UCSD-AML1 (cell line): ENCODE measurements at regions not wholly inside any gene's neighbourhood (a gene's known extent, or its start where the extent isn't known, plus 50 kb on each side); places are given as distances from the start of the nearest gene placed in this dataset.

ENCODE experiments used
- DNase-seq: peaks from one replicate; lab custom pipeline; 2025; ENCODE audit not compliant: unreplicated experiment; lab: John Stamatoyannopoulos, UW

GRCh38 chr9:134227451-134228411 is 63.4 kb upstream of the RNU6ATAC start:
- no peak for DNase-seq

- no peak for DNase-seq
These were observed 64.3 kb upstream of the RNU6ATAC start for GRCh38 chr9:134228649-134229048.

GRCh38 chr9:134229466-134230091 is 65.2 kb upstream of the RNU6ATAC start:
- DNase-seq, result no peak

GRCh38 chr9:134230092-134230941 is 66.0 kb upstream of the RNU6ATAC start:
- no peak for DNase-seq

- DNase-seq, result no peak
These were observed 66.6 kb upstream of the RNU6ATAC start for GRCh38 chr9:134230942-134231325.

- DNase-seq, result no peak
These were observed 67.0 kb upstream of the RNU6ATAC start for GRCh38 chr9:134231330-134231745.

GRCh38 chr9:134231767-134232166 is 67.4 kb upstream of the RNU6ATAC start:
- no peak for DNase-seq

- DNase-seq, result no peak
These were observed 68.7 kb upstream of the RNU6ATAC start for GRCh38 chr9:134233022-134233421.

- no peak for DNase-seq
These were observed 69.8 kb upstream of the RNU6ATAC start for GRCh38 chr9:134234001-134234660.

- DNase-seq, result no peak
These were observed 70.5 kb upstream of the RNU6ATAC start for GRCh38 chr9:134234687-134235359.

- DNase-seq, result no peak
These were observed 71.0 kb upstream of the RNU6ATAC start for GRCh38 chr9:134235366-134235765.

GRCh38 chr9:134236001-134236421 is 71.6 kb upstream of the RNU6ATAC start:
- DNase-seq, result no peak

GRCh38 chr9:134236935-134237629 is 72.7 kb upstream of the RNU6ATAC start:
- no peak for DNase-seq

GRCh38 chr9:134237630-134238265 is 73.4 kb upstream of the RNU6ATAC start:
- DNase-seq, result no peak

- no peak for DNase-seq
These were observed 75.0 kb upstream of the RNU6ATAC start for GRCh38 chr9:134239130-134239903.

GRCh38 chr9:134239939-134240338 is 75.6 kb upstream of the RNU6ATAC start:
- DNase-seq, result no peak

- peak; percentile 28 for DNase-seq
These were observed 76.0 kb upstream of the RNU6ATAC start for GRCh38 chr9:134240361-134240760.

- DNase-seq, result no peak
These were observed 78.3 kb upstream of the RNU6ATAC start for GRCh38 chr9:134242706-134243105.
